Tongue (tissue), 1 donor: ENCODE measurements at regions not wholly inside any gene's neighbourhood (a gene's known extent, or its start where the extent isn't known, plus 50 kb on each side); places are given as distances from the start of the nearest gene placed in this dataset.

Experiments
- DNase-seq: peaks from one replicate; pipeline ENCODE4 v3.0.0-alpha.2; 2015

DNA sequence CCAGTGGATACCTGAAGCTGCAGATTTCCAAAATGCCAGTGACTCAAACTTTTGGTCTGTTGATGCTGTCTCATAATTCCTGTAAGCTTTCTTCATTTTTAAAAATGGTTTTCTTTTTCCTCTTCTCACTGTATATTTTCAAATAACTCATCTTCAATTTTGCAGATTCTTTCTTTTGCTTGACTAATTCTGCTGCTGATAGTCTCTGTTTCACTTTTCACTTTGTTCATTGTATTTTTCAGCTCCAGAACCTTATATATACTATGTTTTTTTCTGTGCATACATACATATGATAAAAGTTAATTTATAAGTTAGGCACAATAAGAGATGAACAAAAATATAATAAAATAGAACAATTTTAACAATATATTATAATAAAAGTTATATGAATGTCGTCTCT lies 237.7 kb upstream of the GPRIN3 start:
- no peak for DNase-seq

DNA sequence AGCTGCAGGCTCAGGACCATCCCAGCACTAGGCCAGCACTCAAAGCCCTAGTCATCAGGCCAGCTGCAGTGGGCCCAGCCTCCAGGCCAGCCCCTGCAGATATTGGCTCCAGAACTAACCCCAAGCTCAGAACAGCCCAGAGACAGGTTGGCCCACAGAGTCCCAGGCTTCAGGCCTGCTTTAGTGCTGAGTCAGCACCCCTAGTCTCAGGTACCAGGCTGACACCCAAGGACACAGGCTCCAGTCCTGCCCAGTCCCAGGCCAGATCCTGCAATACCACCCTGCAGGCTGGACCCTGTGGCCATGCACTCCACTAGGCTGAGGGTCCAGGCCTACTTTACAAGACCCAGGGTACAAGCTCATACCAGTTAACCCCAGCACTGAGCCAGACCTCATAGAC lies 234.4 kb upstream of the GPRIN3 start:
- DNase-seq, result no peak

DNA sequence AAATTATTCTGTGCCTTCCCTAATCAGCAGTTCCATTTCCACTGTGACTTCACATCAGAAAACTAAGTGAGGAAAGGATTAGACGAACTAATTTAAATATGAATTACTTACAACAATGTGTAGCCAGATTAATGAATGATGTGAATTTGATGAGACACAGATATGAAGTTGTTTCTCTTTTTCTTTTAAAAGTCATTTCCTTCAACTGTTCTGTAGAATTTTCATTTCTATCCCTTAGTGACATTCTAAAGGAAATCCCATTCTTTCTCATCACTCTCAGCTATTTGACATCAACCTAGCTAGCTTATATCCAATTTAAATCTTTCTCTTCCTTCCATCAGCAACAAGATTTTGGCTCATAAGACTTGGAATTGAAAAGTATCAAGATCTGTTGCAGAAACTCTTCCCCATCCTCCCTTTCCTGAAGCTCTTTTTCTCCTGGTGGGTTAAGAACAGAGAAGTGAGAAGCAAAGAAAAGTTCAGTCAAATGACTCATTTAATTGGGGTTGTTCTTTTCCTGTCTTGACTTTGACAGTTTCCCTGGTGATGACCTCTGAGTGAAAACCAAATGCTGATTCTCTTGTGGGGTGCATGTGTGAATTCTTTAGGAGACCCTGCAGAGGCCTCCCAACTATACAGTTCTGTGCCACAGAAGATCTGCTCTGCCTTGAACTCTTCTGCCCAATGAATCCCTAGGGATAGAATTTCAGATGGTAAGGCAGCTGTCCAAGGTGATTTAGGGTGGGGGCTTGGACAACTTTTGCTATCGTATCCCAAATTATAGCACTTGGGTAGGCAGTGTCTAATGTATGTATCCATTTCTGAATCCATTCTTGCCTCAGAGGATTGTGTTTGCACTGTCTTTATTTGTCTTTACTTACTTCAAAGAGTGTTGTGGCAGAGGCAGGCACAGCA lies 232.5 kb upstream of the GPRIN3 start:
- DNase-seq, result no peak

DNA sequence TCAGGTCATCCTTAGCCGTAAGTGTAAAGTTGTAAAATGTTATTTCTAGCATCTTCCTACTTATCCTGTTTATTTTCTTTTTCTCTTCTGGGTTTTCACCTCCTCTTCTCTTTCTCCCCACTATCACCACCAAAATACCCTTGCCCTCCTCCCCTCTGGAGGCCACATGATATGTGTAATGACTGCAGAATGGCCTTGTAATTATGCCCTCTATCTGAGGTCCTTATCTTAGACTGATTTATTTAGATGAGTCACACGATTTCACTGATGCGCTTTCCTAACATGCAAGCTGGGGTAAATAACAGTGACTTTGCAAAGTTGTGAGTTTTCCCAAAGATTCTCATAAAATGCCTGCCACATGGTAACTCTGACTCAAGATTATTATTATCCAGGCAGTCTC lies 231.8 kb upstream of the GPRIN3 start:
- DNase-seq, result no peak

DNA sequence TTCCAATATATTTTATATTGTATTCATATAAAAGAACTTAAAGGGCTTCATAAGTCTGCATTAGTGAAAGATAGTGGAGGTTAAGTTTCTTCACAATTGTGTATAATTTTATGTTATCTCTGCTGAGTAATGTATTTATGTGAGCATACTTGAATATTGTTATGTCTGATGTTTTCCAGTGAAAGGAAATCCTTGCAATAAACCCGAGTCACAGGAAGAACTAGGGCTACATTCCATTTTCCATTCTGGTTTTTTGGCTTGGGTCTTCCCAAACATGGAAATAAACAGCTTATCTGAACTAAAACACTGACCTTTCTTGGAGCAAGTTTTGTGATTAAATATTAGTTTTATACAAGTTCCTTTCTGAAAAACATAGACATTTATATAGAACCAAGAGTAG lies 231.3 kb upstream of the GPRIN3 start:
- DNase-seq, result no peak

DNA sequence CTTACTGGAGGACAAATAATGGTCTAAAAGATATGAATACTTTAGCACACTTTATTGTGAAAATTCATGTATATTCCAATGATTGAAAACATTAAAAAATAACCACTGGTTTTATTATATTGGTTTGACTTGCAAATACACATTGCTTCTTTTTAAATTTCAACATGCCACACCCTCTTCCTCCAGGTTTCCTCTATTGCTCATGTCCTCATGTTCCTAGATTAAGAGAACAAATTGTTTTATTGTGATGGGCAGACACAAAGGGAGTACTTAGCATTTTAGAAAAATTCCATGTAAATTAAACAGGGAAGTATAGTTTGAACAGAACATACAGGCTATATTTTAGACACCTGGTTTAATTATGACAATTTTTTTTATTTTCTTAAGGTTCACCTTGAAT lies 230.6 kb upstream of the GPRIN3 start:
- DNase-seq, result no peak

DNA sequence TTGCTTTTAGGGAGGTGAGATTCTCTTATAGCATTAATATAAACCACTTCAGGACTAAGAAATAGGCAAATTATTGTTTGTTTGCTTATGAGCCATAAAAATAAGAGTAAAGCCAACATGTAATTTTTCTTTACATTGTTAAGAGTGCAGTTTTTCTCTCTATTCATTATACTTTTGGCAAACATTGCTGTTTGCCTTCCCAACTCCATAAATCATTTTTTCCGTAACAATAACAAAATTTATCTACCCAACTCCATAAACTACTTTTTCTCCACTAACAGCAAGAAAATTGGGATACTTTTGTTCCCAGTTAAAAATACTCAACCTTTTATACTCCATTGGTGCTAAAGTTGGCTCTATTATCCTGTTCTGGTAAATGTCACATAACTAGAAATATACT lies 229.7 kb upstream of the GPRIN3 start:
- peak; percentile 8 for DNase-seq

DNA sequence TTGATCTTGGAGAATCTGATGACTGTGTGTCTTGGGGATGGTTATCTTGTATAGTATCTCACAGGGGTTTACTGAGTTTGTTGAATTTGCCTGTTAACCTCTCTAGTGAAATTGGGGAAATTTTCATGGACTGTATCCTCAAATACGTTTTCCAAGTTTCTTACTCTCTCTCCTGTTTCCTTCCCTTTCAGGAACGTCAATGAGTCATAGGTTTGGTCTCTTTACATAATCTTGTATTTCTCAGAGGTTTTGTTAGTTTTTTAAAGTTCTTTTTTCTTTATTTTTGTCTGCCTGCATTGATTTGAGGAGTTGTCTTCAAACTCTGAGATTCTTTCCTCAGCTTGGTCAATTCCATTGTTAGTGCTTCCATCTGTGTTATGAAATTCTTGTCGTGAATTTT lies 227.7 kb upstream of the GPRIN3 start:
- DNase-seq, result no peak

DNA sequence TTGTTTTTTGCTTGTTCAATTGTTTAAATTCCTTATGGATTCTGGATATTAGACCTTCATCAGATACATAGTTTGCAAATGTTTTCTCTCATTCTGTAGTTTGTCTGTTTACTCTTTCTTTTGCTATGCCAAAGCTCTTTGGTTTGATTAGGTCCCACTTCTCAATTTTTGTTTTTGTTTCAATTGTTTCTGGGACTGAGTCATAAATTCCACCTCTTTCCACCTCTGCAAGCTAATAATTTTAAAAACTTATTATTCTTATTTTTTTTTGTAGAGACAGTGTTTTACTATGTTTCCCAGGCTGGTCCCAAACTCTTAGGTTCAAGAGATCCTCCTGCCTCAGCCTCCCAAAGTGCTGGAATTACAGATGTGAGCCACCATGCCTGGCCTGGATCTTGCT lies 226.8 kb upstream of the GPRIN3 start:
- DNase-seq, result no peak

DNA sequence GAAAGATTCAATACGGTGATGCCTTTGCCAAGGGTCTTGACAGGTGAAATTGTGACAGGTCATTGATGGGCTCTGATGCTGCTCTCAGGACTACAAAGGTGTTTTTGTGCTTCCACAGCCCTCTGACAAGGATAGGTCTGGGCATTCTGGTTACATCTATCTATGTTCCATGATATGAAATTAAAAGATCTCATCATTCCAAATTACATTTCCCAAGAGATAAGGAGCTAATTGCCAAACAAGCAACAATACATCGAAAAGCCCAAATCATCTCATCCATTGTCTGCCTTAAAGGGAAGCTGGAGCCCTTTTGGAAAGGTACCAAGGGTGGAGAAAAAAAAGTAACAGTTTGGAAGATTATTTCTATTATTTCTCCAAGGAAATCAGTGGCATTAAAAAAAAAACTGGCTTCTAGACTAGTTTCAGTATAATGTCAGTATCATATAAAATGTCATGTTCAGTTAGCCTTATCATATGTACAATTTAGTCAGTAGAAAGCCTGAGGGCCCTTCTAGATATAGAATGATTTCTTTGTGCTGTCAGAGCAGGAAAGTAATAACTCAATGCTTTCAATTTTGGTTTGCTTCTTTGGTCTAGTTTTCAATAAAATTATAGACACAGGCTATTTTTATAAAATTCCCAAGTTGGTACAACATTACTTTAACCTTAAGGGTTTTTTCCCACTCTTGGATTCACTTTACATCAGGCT lies 224.5 kb upstream of the GPRIN3 start:
- no peak for DNase-seq

DNA sequence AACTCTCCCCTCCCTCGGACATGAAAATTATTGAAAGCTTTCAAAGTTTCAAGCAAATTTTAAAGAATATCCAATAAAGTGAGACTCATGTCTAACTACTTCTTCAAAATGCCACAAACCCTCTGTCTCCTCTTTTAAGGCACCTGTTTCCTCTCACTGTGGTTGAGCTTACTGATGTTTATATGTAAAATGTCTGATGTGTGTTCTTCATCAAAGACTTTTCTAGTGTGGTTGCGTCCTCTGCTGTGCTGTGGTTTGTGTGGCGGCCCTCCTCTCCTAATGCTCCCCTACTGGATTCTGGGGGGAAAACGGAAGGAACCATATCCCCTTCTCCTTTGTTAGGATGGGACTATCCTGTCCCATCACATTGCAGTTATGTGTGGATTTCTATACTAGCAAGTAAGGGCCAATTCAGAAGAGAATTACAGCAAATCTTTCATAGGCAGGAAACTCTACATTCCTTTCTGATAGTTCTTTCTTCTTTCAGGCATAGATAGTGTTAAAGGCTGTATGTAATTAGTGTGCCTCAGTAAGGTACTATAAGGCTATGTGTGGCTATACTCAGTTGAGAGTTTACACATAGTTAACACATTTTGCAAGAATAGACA lies 221.0 kb upstream of the GPRIN3 start:
- no peak for DNase-seq

DNA sequence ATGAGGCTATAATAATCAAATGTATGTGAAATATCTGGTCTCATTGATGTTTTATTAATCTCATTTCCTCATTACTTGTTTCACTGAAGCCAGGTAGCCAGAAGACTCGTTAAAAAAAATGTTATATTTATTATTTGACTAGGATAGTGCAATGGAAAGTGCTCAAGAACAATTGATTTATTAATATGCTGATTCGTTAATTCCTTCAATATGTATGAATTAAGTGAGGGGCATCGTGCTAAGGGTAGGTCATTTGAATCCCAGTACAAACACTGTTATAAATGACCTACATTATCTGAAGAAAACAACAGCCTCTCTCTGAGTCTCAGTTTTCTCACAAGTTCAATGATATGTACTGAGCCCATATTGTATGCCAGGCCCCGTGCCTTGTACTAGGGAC lies 214.2 kb upstream of the GPRIN3 start:
- DNase-seq, result no peak

DNA sequence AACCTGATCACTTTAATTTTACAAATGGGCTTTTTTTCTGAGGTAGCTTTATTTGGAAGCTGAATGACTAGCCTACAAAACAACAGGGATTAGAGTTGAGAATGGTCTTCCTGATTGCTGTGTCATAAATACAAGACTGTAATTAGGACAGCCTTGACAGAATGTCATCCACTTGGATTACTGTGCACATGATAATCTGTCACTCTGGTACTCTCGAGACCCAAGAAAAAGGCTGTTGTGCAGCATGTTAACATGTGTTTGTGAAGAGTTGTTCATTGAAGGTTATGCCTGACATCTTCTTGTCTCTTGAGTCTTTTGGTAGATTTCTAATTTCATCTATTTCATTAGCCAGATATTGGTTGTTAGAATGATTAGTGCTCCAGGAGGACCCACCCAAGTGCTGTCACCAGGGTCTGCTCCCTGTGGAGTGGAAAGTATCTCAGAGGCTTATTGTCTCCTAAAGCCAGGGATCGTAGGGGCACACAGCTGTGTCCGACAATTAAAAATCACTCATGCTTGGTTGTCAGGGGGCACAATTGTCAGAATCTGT lies 212.2 kb upstream of the GPRIN3 start:
- no peak for DNase-seq

DNA sequence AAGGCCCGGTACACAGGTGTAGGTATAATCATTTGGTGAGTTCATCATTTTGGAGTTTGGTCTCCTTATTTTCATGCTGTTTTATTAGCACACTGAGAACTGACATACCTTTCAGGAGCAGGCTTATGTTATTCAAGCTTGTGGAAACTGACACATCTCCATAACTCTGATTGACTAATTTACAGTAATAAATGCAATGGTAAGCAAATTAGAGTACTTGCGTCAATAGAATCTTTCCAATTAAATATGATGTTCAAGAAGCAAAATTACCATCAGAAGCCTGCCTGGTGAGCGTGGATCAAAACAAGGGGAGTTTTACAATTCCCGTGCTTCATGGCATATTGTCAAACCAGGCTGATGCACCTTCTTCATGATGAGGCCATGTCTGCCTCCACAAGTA lies 210.7 kb upstream of the GPRIN3 start:
- DNase-seq, result no peak

DNA sequence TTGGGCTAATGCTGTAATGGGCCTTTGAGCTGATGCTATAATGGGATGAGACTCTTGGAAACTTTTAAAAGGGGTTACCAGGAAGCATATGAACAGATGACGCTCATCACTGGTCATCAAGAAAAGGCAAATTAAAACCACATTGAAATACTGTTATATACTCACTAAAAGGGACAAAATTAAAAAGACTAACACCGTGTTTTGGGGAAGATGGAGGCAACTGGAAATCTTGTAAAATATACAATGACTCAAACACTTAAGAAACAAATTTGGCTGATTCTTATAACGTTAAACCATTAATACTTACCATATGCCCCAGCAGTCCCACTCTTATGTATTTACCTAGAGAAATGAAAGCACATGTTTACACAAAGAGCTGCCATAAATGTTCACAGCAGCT lies 207.2 kb upstream of the GPRIN3 start:
- DNase-seq, result no peak

DNA sequence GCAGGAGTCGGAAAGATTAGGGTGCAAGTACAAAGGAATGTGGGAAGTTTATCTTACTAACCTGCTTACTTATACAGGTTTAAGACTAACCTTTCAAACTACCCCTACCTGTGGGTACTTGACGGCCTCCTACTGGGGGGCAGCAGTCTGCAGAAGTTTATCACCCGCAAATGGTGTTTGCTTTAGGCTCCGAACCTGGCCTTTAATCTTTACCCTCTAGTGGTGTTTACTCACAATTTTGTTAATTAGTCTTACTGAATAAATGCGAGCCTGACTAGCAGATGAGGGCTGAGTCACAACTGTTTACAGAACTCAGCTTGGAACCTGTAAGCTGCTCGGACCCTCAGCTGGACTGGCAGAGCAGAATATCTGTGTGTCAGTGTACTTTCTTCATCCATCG lies 204.2 kb upstream of the GPRIN3 start:
- no peak for DNase-seq

DNA sequence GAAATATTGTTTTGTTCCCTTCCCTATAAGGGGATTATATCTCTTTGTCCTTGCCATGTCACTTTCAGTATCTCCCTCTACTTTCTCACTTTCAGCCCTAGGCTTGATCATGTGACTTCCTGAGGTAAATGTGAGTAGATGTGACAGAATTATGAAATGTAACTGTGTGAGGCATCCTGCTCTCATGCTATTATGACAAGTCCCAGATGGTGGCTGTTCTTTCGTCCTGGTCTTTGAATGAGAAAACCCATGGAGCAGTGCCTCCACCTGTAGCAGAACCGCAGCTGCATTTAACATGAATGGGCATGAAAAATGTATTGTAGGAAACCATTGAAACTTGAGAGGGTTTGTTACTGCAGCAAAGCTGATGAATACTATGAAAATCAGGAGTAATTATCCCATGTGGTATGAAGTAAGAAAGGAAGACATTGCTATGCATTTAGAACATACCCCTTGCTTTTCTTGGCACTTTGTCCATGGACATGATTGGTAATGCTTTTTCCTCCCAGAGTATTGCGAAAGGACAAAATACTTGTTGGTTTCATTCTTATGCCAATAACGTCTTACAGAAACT lies 202.2 kb upstream of the GPRIN3 start:
- DNase-seq, result no peak

DNA sequence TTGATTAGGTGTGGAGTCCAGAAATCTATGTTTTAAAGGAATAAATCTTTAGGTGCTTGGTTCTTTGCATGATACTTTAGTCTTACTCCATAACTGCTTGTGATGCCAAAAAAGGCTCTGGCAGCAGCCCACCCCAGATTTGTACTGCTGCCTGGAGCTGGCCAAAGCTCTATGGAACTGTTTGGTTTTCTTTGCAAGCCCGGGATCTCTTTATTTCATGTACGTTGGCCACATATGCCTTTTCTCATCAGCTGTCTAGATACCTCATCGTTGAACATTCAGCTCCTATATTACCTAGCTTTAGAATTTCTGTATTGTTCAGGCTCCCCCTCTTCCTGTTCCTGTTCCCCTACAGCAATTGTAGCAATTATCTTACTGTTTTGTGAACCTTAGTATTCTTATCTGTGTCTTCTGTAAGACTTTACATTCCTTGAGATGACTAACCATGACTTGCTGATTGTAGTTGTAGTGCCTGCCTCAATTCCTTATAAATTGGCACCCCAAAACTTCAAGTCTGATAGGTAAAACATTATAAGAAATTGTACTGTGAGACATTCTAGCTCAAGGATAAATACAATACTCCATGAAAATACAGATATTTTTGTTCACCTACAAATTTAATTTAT lies 199.4 kb upstream of the GPRIN3 start:
- no peak for DNase-seq

DNA sequence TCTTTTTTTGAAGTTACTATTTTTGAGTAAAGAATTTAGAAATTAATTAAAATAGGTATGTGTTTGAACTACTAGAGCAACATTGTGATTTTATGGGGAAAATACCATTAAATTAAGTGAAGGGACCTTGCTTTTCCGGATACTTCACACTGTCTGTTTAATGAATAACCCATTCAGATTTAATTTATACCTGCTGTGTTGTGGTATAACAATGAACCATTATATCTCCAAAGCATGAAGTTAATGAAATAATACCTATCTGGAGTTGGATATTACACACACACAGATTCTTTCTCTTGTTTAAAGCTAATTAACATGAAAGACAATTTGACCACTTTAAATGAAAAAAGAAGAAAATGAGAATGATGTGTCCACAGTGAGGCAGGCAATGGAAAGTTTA lies 195.0 kb upstream of the GPRIN3 start:
- DNase-seq, result no peak

DNA sequence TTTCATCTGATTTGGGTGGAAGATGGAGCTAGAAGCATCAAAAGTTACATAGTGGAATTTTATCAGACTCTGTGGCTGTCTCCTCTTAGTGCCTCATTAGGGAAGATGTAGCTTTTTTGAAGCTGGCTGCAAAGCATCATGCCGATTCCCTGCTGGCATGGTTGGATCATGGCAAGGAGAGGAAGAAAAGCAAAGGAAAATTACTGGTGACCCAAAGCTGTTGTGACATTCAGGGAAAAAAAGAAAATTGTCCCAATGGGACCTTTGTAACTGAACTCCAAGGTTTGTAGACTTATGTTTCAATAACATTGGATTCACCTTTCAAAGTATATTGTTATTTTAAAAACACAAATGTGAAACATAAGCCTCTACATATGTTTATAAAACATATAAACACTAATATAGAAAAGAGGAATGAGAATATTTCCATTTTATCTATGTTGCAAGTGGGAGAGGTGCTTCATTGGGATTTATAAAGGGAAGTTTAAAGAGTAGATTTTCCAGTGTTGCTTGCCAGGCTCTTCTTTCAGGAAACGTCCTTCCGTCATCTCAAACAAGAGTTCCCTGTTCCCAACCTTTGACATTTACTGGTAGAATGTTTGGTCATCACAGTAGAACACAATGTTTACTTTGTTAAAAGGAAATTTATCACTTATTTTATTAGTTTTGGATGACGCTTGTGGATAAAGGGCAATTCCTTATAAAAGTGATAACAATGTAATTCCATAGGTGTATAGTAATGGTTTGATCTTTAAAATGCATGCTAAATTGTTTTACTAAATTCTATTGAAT lies 190.1 kb upstream of the GPRIN3 start:
- peak; percentile 7 for DNase-seq

DNA sequence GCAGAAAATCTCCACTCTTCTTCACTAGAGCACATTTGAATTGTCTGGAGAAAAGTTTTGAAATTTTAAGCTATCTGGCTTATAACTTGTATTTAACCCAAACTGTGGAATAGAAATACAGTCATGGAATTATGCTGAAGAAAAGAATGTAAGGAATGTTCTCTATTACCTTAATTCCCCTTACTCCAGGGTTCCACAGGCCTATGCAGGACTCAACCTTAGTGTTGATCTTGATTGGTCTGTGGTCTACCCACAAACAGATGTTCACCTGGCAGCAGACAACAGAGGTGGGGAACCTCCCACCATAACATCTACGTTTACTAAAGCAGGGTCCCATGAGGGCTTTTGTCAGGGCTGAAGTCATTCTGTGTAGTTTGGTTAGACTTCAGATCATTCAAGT lies 189.3 kb upstream of the GPRIN3 start:
- no peak for DNase-seq

DNA sequence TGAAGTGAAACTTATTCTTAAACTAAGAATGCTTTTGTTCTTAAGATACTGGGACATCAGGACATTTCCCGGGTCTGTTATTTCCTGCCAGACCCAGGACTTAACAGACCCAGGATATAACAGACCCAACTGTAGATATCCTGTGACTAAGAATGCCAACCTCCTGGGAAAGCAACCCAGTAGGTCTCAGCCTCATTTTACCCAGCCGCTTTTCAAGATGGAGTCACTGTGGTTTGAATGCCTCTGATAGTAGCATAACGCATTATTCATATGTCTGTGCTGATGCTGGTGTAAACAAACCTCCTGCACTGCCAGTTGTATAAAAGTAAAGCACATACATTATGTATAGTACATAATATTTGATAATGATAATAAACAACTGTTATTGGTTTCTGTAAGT lies 185.8 kb upstream of the GPRIN3 start:
- DNase-seq, result no peak
